GM11168 (cell line): ENCODE measurements at regions not wholly inside any gene's neighbourhood (a gene's known extent, or its start where the extent isn't known, plus 50 kb on each side); places are given as distances from the start of the nearest gene placed in this dataset.
"Not testable (repeated sequence)": the region's sequence is repeated elsewhere in the genome, so short reads cannot be mapped to it uniquely, and the experiment has no call there.

ENCODE experiments used
- in situ Hi-C: fragments of 300-500 bp; cut with MboI; formaldehyde crosslinking; loops from one replicate; pipeline ENCODE4 v1.12.0; 2022; ENCODE audit warnings: low sequenced_read_pairs; ENCODE audit not compliant: unreplicated experiment

GRCh38 chr14:53621921-53622320, 334.7 kb downstream of the BMP4 start:
- in situ Hi-C loops, result no loop called here

DNA sequence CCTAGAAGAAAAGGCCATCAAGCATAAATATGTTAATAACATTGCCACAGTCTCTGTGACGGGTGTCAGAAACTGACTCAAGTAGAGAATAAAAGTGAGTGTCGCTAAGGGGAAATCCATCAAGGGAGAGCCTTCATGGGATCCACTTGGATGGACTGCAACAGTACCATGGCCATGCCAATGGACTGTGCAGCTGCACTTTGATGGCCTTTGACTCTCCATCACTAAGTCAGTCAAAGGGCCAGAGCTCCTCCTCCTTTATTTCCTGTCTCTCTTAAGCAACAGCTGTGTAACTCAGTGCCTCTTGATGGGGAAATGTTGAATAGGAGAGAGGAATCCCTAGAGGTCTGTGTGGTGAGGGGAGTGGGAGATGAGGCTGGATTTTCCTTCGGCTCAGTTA, 335.2 kb downstream of the BMP4 start:
- in situ Hi-C loops, result no loop called here

DNA sequence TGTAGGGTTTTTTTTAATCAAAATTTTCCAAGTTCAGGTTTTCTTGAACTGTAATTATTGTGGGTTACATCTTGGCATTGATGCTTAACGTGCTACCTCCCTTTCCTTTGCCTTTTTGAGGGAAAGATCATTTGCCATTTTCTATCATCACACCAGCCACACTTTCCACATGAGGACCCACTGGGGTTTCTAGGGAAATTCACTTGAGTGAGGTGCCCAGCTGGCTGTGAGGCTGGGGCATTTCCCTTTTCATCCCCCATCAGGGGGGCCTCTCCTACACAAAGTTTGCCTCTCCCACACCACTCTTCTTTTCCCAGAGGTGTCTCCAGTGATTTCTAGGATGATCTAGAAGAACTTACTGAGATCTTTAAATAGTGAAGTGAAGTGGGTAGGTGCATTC, 335.7 kb downstream of the BMP4 start:
- in situ Hi-C loops, result no loop called here

GRCh38 chr14:53620317-53620716, 336.3 kb downstream of the BMP4 start:
- in situ Hi-C loops, result no loop called here

DNA sequence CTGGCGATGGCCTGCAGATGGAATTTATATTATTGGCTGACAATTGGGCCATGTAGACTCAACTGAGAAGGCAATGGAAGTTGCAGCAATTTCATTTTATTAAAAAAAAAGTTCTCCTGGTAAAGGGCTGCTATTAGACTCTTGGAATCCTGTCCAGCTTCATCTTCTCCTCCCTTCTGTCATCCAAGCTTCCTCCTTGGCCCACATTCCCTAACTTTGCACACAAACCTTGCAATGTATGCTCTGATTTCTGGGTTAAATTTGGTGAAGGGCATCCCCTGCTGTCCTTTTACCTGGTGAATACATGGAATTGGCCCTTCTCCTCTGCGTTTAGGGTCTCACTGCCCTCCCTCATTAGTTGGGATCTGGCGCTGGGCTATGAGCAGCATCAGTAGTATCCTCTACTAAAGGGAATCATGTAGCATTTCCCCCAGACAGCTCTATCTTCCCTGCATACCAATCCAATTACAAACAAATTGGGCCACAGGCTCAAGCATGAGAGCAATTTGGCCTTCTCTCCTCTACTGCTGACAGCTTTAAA, 336.9 kb downstream of the BMP4 start:
- in situ Hi-C loops, result no loop called here

GRCh38 chr14:53616536-53616935, 340.1 kb downstream of the BMP4 start:
- in situ Hi-C loops, result not testable (repeated sequence)

DNA sequence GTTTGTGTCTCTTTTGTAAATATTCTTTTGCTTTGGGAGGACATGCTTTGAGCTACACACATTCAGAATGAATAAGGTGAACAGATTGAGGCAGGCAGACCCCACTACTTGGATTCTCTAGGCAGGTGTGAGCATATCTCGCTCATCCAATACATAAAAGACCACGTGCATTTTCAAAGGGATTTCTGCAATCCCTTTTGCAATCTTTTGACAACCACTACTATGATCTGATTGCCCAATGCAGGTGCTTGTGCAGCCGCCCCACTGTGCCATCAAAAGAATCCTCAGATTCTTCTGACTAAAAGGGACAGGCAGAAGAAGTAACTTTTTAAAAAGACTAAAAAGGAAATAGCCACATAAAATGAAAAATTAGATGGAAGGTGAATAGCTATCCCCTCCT, 341.4 kb downstream of the BMP4 start:
- in situ Hi-C loops, result no loop called here

- in situ Hi-C loops, result no loop called here
Measured at GRCh38 chr14:53613404-53614253, 343.0 kb downstream of the BMP4 start.

GRCh38 chr14:53610947-53611346, 345.7 kb downstream of the BMP4 start:
- in situ Hi-C loops, result no loop called here

DNA sequence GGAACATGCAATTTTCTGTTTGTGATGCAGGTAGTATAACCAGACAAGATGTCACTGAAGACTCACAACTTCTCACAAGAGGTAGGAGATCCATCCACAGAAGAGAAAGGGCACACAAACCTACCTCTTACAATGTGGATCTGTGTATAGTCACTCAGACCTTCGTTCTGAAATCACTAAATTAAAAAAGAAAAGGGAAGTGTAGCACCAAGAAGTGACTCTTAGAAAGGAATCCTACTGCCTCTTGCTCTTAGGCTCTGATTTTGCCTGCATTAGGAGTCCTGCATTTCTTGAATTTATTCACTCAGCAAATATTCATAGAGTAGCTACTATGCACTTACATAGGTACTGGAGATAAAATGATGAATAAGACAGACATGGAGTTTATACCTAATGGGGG, 347.6 kb downstream of the BMP4 start:
- in situ Hi-C loops, result no loop called here

- in situ Hi-C loops, result no loop called here
Measured at GRCh38 chr14:53608369-53608768, 348.3 kb downstream of the BMP4 start.

GRCh38 chr14:53606203-53606602, 350.4 kb downstream of the BMP4 start:
- in situ Hi-C loops, result no loop called here

DNA sequence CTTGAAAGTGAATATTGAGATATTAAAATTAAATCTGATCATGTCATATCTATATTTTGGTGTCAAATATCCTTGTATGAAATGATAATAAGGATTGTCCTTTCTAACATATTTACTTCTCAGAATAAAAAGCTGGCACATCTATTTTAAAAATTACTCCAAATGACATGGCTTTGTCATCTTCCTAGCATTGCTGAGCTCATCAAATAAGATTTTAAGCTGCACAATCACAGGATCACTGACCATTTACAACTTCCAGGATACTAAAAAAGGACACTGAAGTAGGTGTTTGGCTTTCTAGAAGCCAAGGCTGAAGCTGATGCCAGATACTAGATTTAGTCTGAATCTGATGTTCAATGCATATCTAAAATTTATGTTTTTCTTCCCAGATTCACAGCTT, 351.1 kb downstream of the BMP4 start:
- in situ Hi-C loops, result no loop called here

- in situ Hi-C loops, result no loop called here
Measured at GRCh38 chr14:53603994-53604393, 352.6 kb downstream of the BMP4 start.

DNA sequence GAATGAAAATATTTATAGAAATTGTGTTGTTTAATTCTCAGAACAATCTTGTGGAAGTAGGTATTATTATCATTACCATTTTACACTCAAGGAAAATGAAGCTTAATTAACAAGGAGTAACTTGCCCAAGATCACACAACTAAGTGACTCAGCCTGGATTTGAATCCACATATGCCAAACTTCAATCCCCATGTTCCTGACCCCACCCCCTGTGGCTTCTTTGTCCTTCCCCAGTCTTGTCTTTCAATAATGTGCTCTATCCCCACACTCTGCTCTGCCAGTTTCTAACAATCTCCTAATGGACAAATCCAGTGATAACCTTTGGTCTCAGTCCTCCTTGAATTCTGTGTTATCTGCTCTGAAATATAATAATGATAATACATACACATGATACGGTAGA, 355.2 kb downstream of the BMP4 start:
- in situ Hi-C loops, result no loop called here

- in situ Hi-C loops, result no loop called here
Measured at GRCh38 chr14:53599221-53599945, 357.2 kb downstream of the BMP4 start.

GRCh38 chr14:53596853-53597525, 359.6 kb downstream of the BMP4 start:
- in situ Hi-C loops, result no loop called here

GRCh38 chr14:53591816-53592215, 364.8 kb downstream of the BMP4 start:
- in situ Hi-C loops, result no loop called here

DNA sequence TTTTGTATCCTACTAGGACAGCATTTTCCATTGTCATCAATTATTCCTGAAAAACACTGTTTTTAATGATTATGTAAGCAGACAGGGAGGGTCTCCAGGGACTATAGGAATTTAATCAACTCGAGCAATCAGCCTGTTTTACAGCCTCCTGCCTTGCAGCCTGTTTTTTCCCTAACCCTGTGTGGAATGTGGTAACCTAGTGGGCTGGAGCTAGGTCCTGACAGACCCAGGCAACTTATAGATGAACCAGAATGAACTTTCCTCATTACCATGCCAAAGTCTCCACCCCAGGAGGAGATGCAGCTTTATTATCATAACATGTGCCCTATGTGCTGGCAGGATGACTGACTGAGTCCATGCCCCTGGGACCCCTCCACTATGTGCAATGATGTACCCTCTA, 375.1 kb downstream of the BMP4 start:
- in situ Hi-C loops, result no loop called here

DNA sequence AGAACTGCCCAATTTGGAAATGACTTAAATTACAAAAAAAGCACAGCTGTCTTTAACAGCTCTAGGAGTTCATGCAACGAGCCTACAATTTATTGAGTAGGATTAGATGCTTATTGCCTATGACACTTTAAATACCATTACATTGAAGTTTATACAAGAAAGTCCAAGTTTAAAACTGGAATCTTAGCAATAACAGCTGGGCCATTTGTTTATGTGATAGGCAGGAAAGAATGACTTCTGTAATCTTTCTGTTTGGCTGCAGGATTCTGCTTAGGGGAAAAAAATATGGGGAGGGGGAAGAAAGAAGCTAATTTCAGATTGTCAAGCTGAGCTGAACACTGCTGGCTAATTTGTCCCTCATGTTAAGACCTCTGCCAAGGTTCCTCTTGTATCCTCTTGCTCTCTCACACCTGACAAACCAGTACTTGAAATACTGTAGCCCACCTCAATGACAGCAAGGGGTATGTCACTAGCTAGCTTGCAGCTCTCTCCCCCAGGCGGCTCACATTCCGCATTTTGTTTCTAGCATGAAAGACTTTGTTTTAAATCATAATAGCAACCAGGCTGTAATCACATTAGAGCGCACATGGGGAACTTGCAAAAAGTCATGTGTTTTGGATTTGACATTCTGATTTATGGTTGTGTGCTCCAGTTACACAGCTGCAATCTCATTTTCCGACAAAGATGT, 384.8 kb downstream of the BMP4 start:
- in situ Hi-C loops, result no loop called here
